Activated CD8-positive, alpha-beta memory T cell treated with anti-CD3 and anti-CD28 coated beads, Interleukin-2, amount 50 U/mL, for 4 hours (primary cell): ENCODE measurements at regions not wholly inside any gene's neighbourhood (a gene's known extent, or its start where the extent isn't known, plus 50 kb on each side); places are given as distances from the start of the nearest gene placed in this dataset.
A peak's percentile ranks its signal among the peaks of the same experiment; 100 is the strongest.

Experiments
- DNase-seq: peaks from one replicate; pipeline ENCODE4 v3.0.0-alpha.2; 2020

GRCh38 chrX:20463296-20464075 is 196.8 kb upstream of the RPS6KA3 start:
- no peak for DNase-seq

GRCh38 chrX:20461576-20461975 is 194.9 kb upstream of the RPS6KA3 start:
- DNase-seq = no peak

- DNase-seq = no peak
Observed at GRCh38 chrX:20461002-20461401, 194.3 kb upstream of the RPS6KA3 start.

- no peak for DNase-seq
Observed at GRCh38 chrX:20459410-20460350, 193.0 kb upstream of the RPS6KA3 start.

GRCh38 chrX:20456971-20457370 is 190.3 kb upstream of the RPS6KA3 start:
- no peak for DNase-seq

- DNase-seq = no peak
Observed at GRCh38 chrX:20455001-20455400, 188.3 kb upstream of the RPS6KA3 start.

GRCh38 chrX:20454117-20454516 is 187.4 kb upstream of the RPS6KA3 start:
- no peak for DNase-seq

- DNase-seq = no peak
Observed at GRCh38 chrX:20452487-20452886, 185.8 kb upstream of the RPS6KA3 start.

GRCh38 chrX:20451929-20452328 is 185.2 kb upstream of the RPS6KA3 start:
- no peak for DNase-seq

- DNase-seq = no peak
Observed at GRCh38 chrX:20445109-20445508, 178.4 kb upstream of the RPS6KA3 start.

GRCh38 chrX:20442597-20442996 is 175.9 kb upstream of the RPS6KA3 start:
- DNase-seq = peak; percentile 85

GRCh38 chrX:20441123-20441522 is 174.4 kb upstream of the RPS6KA3 start:
- no peak for DNase-seq

GRCh38 chrX:20438871-20439526 is 172.3 kb upstream of the RPS6KA3 start:
- DNase-seq = no peak

- DNase-seq = no peak
Observed at GRCh38 chrX:20437683-20438082, 171.0 kb upstream of the RPS6KA3 start.

GRCh38 chrX:20435913-20436312 is 169.2 kb upstream of the RPS6KA3 start:
- DNase-seq = no peak

GRCh38 chrX:20434986-20435385 is 168.3 kb upstream of the RPS6KA3 start:
- no peak for DNase-seq

GRCh38 chrX:20433388-20433775 is 166.7 kb upstream of the RPS6KA3 start:
- no peak for DNase-seq

- DNase-seq = no peak
Observed at GRCh38 chrX:20432746-20433387, 166.2 kb upstream of the RPS6KA3 start.

GRCh38 chrX:20432048-20432447 is 165.3 kb upstream of the RPS6KA3 start:
- no peak for DNase-seq

GRCh38 chrX:20431486-20431885 is 164.8 kb upstream of the RPS6KA3 start:
- no peak for DNase-seq

GRCh38 chrX:20427173-20427770 is 160.6 kb upstream of the RPS6KA3 start:
- no peak for DNase-seq

- no peak for DNase-seq
Observed at GRCh38 chrX:20421697-20422096, 155.0 kb upstream of the RPS6KA3 start.

- DNase-seq = no peak
Observed at GRCh38 chrX:20421275-20421674, 154.6 kb upstream of the RPS6KA3 start.
